GM21515 (cell line): ENCODE measurements at regions not wholly inside any gene's neighbourhood (a gene's known extent, or its start where the extent isn't known, plus 50 kb on each side); places are given as distances from the start of the nearest gene placed in this dataset.

ENCODE experiments used
- ATAC-seq: cut with Tn5 transposase; IDR thresholded peaks from one replicate; pipeline ENCODE4 v1.9.1; 2021; ENCODE audit not compliant: unreplicated experiment

- no peak for ATAC-seq
Observed at GRCh38 chr7:84629640-84630318, 435.2 kb upstream of the SEMA3A start.

- no peak for ATAC-seq
Observed at GRCh38 chr7:84629216-84629615, 434.6 kb upstream of the SEMA3A start.

- ATAC-seq, result no peak
Observed at GRCh38 chr7:84627250-84627649, 432.7 kb upstream of the SEMA3A start.

GRCh38 chr7:84624927-84625326, 430.3 kb upstream of the SEMA3A start:
- ATAC-seq, result no peak

GRCh38 chr7:84624527-84624926, 429.9 kb upstream of the SEMA3A start:
- no peak for ATAC-seq

GRCh38 chr7:84617265-84618030, 422.9 kb upstream of the SEMA3A start:
- no peak for ATAC-seq

GRCh38 chr7:84614821-84615501, 420.4 kb upstream of the SEMA3A start:
- no peak for ATAC-seq

- no peak for ATAC-seq
Observed at GRCh38 chr7:84612981-84613681, 418.5 kb upstream of the SEMA3A start.

GRCh38 chr7:84611391-84611790, 416.8 kb upstream of the SEMA3A start:
- ATAC-seq, result no peak

- no peak for ATAC-seq
Observed at GRCh38 chr7:84610390-84610789, 415.8 kb upstream of the SEMA3A start.

GRCh38 chr7:84605301-84605700, 410.7 kb upstream of the SEMA3A start:
- ATAC-seq, result no peak

GRCh38 chr7:84603545-84603944, 409.0 kb upstream of the SEMA3A start:
- no peak for ATAC-seq

GRCh38 chr7:84595026-84595425, 400.4 kb upstream of the SEMA3A start:
- ATAC-seq, result no peak

GRCh38 chr7:84591897-84592296, 397.3 kb upstream of the SEMA3A start:
- ATAC-seq, result no peak

GRCh38 chr7:84589012-84589411, 394.4 kb upstream of the SEMA3A start:
- no peak for ATAC-seq

GRCh38 chr7:84583331-84583730, 388.7 kb upstream of the SEMA3A start:
- no peak for ATAC-seq

GRCh38 chr7:84582747-84583146, 388.2 kb upstream of the SEMA3A start:
- no peak for ATAC-seq

- no peak for ATAC-seq
Observed at GRCh38 chr7:84578825-84579224, 384.2 kb upstream of the SEMA3A start.

- no peak for ATAC-seq
Observed at GRCh38 chr7:84568781-84569180, 374.2 kb upstream of the SEMA3A start.

GRCh38 chr7:84565345-84566074, 370.9 kb upstream of the SEMA3A start:
- no peak for ATAC-seq

GRCh38 chr7:84553711-84554110, 359.1 kb upstream of the SEMA3A start:
- ATAC-seq, result no peak
